ENCODE measurements at regions not wholly inside any gene's neighbourhood (a gene's known extent, or its start where the extent isn't known, plus 50 kb on each side); places are given as distances from the start of the nearest gene placed in this dataset.
"Not testable (repeated sequence)": the region's sequence is repeated elsewhere in the genome, so short reads cannot be mapped to it uniquely, and the experiment has no call there.

GRCh38 chr10:27297844-27298521, 57.4 kb upstream of the ACBD5 start:
- ATAC-seq = no peak
- intact Hi-C loops (cut with DNase I) = no loop called here
- no peak for DNase-seq (ENCODE audit: missing footprints)

GRCh38 chr10:27296285-27296684, 55.7 kb upstream of the ACBD5 start:
- DNase-seq (ENCODE audit: missing footprints); ATAC-seq; intact Hi-C loops (cut with DNase I): not testable (repeated sequence)

- intact Hi-C loops (cut with DNase I); ATAC-seq; DNase-seq (ENCODE audit: missing footprints): not testable (repeated sequence)
These were observed 50.8 kb upstream of the ACBD5 start for GRCh38 chr10:27291253-27291895.
